ENCODE measurements at regions not wholly inside any gene's neighbourhood (a gene's known extent, or its start where the extent isn't known, plus 50 kb on each side); places are given as distances from the start of the nearest gene placed in this dataset.
"Not testable (repeated sequence)": the region's sequence is repeated elsewhere in the genome, so short reads cannot be mapped to it uniquely, and the experiment has no call there.

DNA sequence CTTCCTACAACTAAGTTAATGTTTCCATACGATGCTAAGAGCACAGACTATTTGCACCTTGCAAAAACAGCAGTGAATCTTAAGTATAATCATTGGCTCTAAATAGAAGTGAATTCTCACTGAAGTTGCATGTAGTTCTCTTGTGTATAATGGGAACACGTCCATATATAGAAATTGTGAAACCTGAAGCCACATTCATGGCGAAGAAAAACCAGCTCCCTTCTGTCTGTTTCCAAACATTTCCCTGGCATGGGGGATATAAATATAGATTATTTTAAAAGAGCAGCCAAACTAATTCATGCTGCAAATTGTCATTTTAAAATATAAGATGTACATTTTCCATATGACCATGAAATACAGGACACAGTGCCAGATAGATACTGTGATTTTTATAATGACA is 71.1 kb downstream of the TRAM1L1 start:
- DNase-seq (ENCODE audit: extremely low read depth, low read depth, low spot score), result no peak

DNA sequence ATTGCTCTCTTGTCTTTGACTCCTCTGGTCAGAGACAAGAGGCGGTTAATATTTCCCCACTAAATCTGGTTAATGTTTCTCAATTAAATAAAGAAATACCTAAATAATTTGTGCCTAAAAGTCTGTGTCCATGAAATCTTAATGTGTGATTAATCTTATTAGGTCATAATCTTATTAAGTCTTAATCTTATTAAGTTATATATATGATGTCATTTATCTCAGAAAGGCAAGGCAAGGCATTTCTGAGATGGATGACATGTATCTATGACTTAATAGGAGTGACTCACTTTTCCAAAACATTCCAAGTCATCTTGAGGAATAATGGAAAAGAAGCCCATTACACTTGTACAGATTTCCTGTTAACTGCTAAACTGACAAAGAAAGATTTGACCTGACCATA is 74.7 kb downstream of the TRAM1L1 start:
- DNase-seq (ENCODE audit: extremely low read depth, low read depth, low spot score), result no peak

- DNase-seq (ENCODE audit: extremely low read depth, low read depth, low spot score), result no peak
Measured at GRCh38 chr4:117001077-117001476, 84.3 kb downstream of the TRAM1L1 start.

GRCh38 chr4:116982656-116983055 is 102.7 kb downstream of the TRAM1L1 start:
- no peak for DNase-seq (ENCODE audit: extremely low read depth, low read depth, low spot score)

- not testable (repeated sequence) for DNase-seq (ENCODE audit: extremely low read depth, low read depth, low spot score)
Measured at GRCh38 chr4:116980436-116980835, 104.9 kb downstream of the TRAM1L1 start.

DNA sequence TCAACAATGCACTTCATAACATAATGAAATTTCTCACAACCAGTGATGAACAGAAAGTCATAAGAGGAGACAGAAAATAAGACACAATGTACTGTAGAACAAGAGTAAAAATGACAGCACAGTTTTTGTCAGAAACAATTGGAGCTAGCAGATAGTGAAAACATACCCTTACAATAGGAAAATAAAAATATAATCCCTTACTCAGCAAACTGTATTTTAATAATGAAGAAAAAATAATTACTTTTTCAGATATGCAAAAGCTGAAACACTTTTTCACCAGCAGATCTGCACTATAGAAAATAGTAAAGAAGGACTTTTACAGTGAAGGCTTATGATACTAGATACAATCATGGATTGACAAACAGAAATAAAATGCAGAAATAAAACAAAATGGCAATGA is 126.3 kb downstream of the TRAM1L1 start:
- no peak for DNase-seq (ENCODE audit: extremely low read depth, low read depth, low spot score)

DNA sequence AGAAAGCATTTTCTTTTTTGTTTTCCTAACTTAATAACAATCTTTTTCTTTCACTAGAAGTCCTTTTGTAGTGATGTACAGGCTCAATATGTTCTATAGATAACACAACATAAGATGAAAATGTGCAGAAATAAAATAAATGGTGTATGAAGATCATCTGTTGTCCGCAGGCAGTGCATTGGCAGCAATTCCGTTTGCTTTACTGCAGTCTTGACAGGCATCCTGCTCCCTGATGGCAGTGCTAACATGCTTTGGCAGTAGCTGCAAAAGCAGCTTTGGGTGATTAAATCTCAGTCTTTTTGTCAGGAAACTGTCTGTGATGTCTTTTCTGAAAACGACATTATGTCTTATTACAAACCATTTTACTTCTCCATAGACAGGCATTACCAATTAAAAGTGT is 131.4 kb downstream of the TRAM1L1 start:
- DNase-seq (ENCODE audit: extremely low read depth, low read depth, low spot score), result no peak

DNA sequence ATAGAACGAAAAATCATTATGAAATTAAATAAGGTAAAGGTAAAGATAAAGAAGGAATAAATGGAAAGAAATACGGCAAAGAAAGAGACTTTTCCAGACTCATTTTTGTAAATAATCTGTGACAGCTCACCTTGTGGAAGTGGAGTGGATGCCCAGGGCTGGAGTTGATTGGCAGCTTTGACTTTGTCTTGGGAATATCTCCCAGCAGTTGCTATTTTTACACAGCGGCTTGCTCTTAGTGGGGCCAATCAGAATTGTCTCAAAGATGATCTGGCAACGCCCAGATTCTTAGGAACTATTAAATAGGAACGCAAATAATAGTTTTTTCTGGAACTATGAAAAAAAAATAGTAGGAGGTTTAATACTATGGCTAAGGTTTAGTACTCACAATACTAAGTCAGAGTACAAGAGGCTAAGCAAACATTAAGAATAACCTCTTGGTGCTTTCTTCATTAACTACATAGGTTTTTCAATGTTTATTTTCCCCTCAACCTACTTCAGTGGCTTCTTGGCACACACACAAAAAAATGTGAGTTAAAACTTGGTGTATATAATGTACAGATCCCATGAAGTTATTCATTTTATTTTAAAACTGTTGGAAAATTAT is 132.7 kb downstream of the TRAM1L1 start:
- DNase-seq (ENCODE audit: extremely low read depth, low read depth, low spot score), result no peak

DNA sequence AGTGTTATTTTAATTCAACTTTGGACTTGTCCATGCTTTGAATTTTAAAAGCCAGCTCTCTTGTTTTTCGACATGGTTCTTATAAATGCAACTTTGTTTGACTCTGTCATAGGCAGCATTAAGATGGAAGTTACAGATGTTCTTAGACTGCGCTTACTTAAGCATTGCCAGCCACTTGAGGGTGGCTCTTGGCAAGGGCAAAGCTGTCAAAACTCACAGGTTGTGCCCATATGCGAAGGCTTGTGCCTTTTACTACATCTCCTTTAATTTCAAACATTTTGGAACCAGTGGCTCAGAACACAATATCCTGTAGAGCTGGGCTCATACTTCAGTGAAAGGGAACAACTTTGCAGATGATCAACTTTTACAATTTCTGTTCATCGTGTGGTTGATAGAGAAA is 135.5 kb downstream of the TRAM1L1 start:
- no peak for DNase-seq (ENCODE audit: extremely low read depth, low read depth, low spot score)

- DNase-seq (ENCODE audit: extremely low read depth, low read depth, low spot score), result no peak
Measured at GRCh38 chr4:116942315-116942714, 143.1 kb downstream of the TRAM1L1 start.

DNA sequence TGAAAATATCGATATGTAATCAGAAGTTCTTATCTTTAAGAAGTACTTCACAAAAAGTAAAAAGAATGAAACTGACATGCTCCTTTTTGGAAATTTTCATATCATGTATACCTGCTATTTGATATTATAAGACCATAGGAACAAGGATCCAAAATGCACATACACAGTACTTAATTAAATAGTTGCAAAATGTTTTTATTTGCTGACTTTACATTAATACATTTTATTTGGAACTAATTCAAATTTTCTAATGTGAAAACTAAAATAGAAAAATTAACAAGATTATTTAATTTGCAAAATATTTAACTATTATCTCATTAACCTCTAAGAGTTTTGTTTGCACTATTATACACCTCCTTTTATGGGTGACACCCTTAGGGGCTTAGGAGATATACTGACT is 155.0 kb downstream of the TRAM1L1 start:
- DNase-seq (ENCODE audit: extremely low read depth, low read depth, low spot score), result no peak

- no peak for DNase-seq (ENCODE audit: extremely low read depth, low read depth, low spot score)
Measured at GRCh38 chr4:116926631-116927295, 158.6 kb downstream of the TRAM1L1 start.

DNA sequence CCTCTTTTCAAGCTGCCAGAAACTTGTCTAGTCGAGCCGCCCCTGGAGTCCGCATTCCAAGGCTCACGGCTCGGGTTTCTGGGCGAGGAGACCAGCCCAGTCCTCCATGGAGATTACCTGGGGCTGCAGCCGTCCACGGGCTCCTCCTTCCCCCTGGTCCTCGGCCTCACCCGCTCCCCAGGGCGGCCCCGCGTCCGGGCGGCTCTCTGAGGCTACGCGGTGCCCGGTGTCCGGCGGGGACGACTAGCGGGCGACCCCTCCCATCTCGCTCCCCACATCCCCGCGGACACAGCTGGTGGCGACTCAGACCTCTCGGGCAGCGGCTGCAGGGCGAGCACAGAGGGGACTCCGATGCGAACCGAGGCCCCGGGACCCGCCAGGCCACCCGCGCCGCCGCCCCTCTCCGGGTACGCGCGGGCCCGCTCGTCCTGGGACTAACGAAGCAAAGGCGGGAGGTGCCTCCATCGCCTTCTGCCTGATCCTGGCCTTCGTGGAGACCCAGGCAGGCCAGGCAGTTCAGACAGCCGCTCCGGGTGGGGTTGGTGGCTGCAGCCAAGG is 159.4 kb downstream of the TRAM1L1 start:
- DNase-seq (ENCODE audit: extremely low read depth, low read depth, low spot score), result no peak

GRCh38 chr4:116923389-116923788 is 162.0 kb downstream of the TRAM1L1 start:
- DNase-seq (ENCODE audit: extremely low read depth, low read depth, low spot score), result no peak

- DNase-seq (ENCODE audit: extremely low read depth, low read depth, low spot score), result no peak
Measured at GRCh38 chr4:116913451-116913850, 171.9 kb downstream of the TRAM1L1 start.

DNA sequence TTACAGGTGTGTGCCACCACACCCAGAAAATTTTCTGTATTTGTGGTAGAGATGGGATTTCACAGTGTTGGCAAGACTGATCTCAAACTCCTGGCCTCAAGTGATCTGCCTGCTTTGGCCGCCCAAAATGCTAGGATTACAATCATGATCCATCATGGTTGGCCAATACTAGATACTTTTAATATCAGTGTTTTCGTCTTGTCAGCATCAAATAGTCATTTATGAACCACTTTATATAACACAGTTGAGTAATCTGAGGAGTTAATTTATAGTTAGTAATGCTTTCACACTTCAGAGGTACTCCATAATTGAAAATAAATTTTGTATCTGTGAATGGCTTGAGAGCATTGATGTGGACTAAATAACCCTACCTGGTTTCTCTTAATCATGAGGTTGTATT is 178.6 kb downstream of the TRAM1L1 start:
- DNase-seq (ENCODE audit: extremely low read depth, low read depth, low spot score), result no peak

GRCh38 chr4:116899561-116899960 is 185.8 kb downstream of the TRAM1L1 start:
- DNase-seq (ENCODE audit: extremely low read depth, low read depth, low spot score), result no peak

DNA sequence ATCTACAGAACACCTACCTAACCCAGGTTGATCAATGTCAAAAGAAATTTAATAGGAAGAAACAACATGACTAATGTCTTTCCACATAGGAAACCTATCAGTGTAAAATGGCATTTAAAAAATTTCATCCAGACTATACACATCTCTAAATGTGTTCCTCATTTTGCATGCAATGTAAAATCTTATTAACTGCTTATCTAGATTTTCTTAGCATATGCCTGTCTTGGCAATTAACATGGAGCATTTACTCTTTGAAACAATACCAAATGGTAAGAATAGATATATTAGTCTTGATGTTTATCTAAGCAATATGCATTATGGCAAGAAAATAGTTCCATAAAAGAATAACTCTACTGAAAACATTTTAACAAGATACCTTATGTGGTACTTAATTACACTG is 199.8 kb downstream of the TRAM1L1 start:
- no peak for DNase-seq (ENCODE audit: extremely low read depth, low read depth, low spot score)

- no peak for DNase-seq (ENCODE audit: extremely low read depth, low read depth, low spot score)
Measured at GRCh38 chr4:116882503-116882902, 202.9 kb downstream of the TRAM1L1 start.

DNA sequence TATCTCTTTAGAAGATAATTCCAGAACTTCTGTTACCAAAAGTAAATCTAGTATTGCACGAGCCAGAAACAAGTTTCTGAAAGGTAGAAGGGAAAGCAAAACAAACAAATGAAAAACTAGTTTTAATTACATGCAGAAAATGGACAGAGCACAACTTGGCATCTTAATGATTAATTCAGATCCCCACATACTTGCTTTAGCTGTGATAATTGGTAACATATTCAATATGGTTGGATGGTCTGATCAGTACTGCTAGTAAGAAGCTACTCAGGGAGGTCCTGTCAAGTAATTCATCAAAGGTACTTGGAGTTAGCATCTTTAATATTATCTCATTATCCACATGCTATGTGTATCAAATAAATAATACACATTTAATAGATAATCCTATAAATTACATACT is 204.3 kb downstream of the TRAM1L1 start:
- DNase-seq (ENCODE audit: extremely low read depth, low read depth, low spot score), result no peak

GRCh38 chr4:116880625-116881024 is 204.8 kb downstream of the TRAM1L1 start:
- no peak for DNase-seq (ENCODE audit: extremely low read depth, low read depth, low spot score)

DNA sequence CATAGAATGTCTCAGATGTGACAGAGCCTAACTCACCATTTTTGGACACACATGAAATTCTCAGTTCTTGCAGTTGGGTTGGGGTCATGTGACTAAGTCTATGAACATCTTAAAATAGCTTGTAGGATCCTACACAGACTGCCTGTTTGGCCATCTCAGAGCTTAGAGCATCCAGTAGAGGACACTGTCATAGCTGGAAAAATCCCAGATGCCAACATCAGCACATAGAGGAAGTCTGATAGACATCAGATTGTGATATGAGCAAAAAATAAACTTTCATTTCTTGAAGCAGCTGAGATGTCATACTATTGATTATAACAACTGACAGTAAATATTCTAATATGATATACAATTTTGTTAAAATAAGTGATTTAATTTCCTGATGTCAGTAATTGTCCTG is 207.1 kb downstream of the TRAM1L1 start:
- DNase-seq (ENCODE audit: extremely low read depth, low read depth, low spot score), result no peak

DNA sequence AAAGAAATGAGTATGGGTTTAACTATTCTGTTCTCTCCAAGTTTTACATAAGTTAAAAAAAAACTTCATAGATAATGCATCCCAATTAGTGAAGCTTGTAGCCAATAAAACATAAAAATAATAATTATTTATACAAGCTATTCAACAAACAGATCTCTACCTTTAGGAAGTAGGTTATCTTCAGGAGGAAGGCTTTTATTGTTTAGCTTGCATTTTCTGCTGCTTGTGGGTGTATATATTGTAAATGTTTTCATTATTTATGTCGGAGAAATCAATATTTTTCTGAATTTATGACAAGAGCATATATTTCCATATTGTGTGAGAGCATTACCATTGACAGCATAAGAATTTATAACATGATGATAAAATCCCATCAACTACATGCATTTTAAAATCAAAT is 208.3 kb downstream of the TRAM1L1 start:
- no peak for DNase-seq (ENCODE audit: extremely low read depth, low read depth, low spot score)

Measured in glomerular endothelial cell (primary cell).